ENCODE measurements at regions not wholly inside any gene's neighbourhood (a gene's known extent, or its start where the extent isn't known, plus 50 kb on each side); places are given as distances from the start of the nearest gene placed in this dataset.

- TF ChIP-seq POLR2AphosphoS5 (IDR thresholded peaks at IDR 0.05; ENCODE audit: low read depth, low read length) (peak; percentile 53), ZBTB38 (CRISPR knock-in tag; IDR thresholded peaks at IDR 0.05) (0 out of 2 replicates have a peak, but pooled peaks have one; percentile 30), ZNF678 (CRISPR knock-in tag; IDR thresholded peaks at IDR 0.05) (no peak), CHD4 (IDR thresholded peaks at IDR 0.05; ENCODE audit: borderline replicate concordance, low read length) (peak; percentile 31; the same call in 1 of the 2 replicates), HOXA3 (CRISPR knock-in tag; IDR thresholded peaks at IDR 0.05) (peak; percentile 52; the same call in 1 of the 2 replicates), SAP130 (CRISPR knock-in tag; IDR thresholded peaks at IDR 0.05; ENCODE audit: low read depth) (0 out of 2 replicates have a peak, but pooled peaks have one; percentile 36), SPEN (CRISPR knock-in tag; IDR thresholded peaks at IDR 0.05; ENCODE audit: low read depth) (no peak), ZNF501 (CRISPR knock-in tag; IDR thresholded peaks at IDR 0.05) (no peak), SALL1 (CRISPR knock-in tag; IDR thresholded peaks at IDR 0.05) (peak; percentile 42; the same call in 1 of the 2 replicates), ZMYM2 (CRISPR knock-in tag; IDR thresholded peaks at IDR 0.05) (peak; percentile 59), USF2 (IDR thresholded peaks at IDR 0.05; ENCODE audit: low read depth, low read length) (no peak), USF2 (CRISPR knock-in tag; IDR thresholded peaks at IDR 0.05; ENCODE audit: borderline replicate concordance) (no peak), HNF1B (CRISPR knock-in tag; IDR thresholded peaks at IDR 0.05) (peak; percentile 92), SYNCRIP (IDR thresholded peaks at IDR 0.05; ENCODE audit: insufficient read depth, low read depth, low read length) (no peak), ZNF142 (CRISPR knock-in tag; IDR thresholded peaks at IDR 0.05) (0 out of 2 replicates have a peak, but pooled peaks have one; percentile 25), RXRA (CRISPR knock-in tag; IDR thresholded peaks at IDR 0.05) (no peak), ZFX (CRISPR knock-in tag; IDR thresholded peaks at IDR 0.05; ENCODE audit: low read depth) (peak; percentile 74), ZNF792 (CRISPR knock-in tag; IDR thresholded peaks at IDR 0.05) (peak; percentile 15; the same call in 1 of the 2 replicates), CREBL2 (CRISPR knock-in tag; IDR thresholded peaks at IDR 0.05; ENCODE audit: borderline replicate concordance) (no peak)
Observed at GRCh38 chr5:82622711-82623514, 344.8 kb upstream of the RPS23 start (continued).

Data from HepG2 (cell line).